ENCODE measurements at regions not wholly inside any gene's neighbourhood (a gene's known extent, or its start where the extent isn't known, plus 50 kb on each side); places are given as distances from the start of the nearest gene placed in this dataset.

DNA sequence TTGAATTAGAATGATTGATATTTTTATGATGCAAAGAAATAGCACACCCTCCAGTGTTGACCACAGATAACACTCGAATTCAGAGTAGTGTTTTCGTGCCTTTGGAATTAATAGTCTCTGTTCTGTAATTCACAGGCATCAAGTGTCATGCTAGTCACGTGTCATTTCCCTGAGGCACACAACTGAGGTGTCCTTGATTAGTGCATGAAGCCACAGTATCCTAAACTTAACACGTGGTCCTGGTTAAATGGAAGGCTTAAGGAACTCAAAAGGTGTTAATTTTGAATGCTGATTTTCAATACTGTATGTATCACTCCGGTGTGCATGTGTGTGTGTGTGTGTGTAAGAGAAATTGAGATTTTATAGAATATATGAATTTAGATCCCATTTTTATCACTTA, 625.6 kb downstream of the TMEM114 start:
- TF ChIP-seq EP300 (IDR thresholded peaks at IDR 0.05; ENCODE audit: borderline replicate concordance): no peak
- TF ChIP-seq CEBPB (IDR thresholded peaks at IDR 0.05): no peak
- no peak for TF ChIP-seq NFIC (IDR thresholded peaks at IDR 0.05)
- TF ChIP-seq TAF1 (IDR thresholded peaks at IDR 0.05; ENCODE audit: low read depth): no peak

All from Ishikawa (cell line).